HG03354 (cell line): ENCODE measurements at regions not wholly inside any gene's neighbourhood (a gene's known extent, or its start where the extent isn't known, plus 50 kb on each side); places are given as distances from the start of the nearest gene placed in this dataset.
"Not testable (repeated sequence)": the region's sequence is repeated elsewhere in the genome, so short reads cannot be mapped to it uniquely, and the experiment has no call there.

Experiments used
- ATAC-seq: cut with Tn5 transposase; IDR thresholded peaks from one replicate; pipeline ENCODE4 v1.9.1; 2021; ENCODE audit warnings: mild to moderate bottlenecking; ENCODE audit not compliant: unreplicated experiment, poor library complexity, severe bottlenecking

- not testable (repeated sequence) for ATAC-seq
These were observed 110.5 kb upstream of the PLGLB2 start for GRCh38 chr2:87637249-87637990.

GRCh38 chr2:87638114-87638807 lies 109.6 kb upstream of the PLGLB2 start:
- ATAC-seq = not testable (repeated sequence)

GRCh38 chr2:87638872-87639271 lies 109.0 kb upstream of the PLGLB2 start:
- ATAC-seq = not testable (repeated sequence)

DNA sequence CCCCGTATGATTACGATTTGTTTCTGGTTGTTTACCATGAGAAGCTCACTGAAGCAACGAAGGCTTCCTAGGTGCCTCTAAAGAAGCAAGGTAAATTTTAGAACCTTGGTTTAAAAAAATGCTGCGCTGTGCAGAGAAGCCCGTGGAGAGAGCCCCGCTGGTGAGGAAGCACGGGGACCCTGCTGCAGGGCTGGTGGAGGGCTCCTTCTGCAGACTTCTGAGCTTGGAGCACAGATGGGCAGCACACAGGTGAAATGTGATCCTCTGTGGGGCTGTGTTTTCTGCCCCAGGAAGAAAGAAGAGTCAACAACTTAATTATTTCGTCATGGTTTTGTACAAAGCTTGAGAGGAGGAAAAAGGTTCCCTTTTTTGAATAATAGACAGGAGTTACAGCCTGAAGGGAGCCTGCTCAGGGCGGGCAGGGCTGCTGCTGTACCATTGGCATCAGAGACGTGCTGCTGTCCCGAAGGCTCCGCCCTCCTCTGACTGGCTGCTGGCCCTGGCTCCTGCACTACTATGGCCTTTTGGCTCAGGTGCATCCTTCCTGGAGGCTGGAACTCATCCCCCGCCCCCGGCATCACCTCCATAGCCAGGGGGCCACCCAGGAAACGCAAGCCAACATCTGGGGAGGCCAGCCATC lies 108.0 kb upstream of the PLGLB2 start:
- ATAC-seq = not testable (repeated sequence)

GRCh38 chr2:87640961-87641563 lies 106.8 kb upstream of the PLGLB2 start:
- ATAC-seq = not testable (repeated sequence)

DNA sequence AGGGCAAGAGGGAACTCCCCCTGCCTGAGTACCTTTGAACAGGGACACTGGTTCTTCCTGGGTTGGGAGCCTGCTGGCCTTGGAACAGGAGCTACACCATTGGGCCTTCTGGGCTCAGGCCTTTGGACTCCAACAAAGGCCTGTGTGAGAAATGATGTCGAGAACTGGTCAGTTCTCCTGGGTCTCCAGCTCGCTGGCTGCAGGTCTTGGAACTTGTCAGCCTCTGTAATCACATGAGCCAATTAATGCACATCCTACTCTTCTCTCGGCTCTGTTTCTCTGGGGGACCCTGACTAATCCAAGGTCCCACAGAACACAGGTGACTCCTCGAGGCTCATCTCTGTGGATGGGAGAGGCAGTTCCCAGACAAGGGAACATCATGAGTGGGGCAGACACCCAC lies 104.7 kb upstream of the PLGLB2 start:
- ATAC-seq = not testable (repeated sequence)

GRCh38 chr2:87647737-87648498 lies 100.0 kb upstream of the PLGLB2 start:
- ATAC-seq = not testable (repeated sequence)

DNA sequence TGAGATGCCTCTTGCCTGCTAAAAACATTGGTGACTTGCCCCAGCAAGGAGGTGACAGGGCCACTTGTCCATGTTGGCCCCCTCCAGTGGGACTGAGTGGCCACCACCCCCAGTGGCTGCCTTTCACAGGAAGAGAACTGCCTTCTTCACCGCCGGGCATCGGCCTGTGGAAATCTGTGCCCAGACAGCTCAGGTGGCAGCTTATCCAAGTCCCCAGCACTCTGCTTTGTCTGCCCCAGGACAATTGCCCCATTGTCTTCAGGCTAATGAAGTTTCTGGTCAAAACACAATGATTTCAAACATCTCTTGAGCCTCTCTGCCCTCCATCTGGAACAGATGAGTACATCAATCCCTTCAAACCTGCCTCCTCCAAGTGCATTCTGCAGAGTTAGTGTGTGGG lies 99.1 kb upstream of the PLGLB2 start:
- not testable (repeated sequence) for ATAC-seq

- not testable (repeated sequence) for ATAC-seq
These were observed 98.0 kb upstream of the PLGLB2 start for GRCh38 chr2:87649871-87650270.

DNA sequence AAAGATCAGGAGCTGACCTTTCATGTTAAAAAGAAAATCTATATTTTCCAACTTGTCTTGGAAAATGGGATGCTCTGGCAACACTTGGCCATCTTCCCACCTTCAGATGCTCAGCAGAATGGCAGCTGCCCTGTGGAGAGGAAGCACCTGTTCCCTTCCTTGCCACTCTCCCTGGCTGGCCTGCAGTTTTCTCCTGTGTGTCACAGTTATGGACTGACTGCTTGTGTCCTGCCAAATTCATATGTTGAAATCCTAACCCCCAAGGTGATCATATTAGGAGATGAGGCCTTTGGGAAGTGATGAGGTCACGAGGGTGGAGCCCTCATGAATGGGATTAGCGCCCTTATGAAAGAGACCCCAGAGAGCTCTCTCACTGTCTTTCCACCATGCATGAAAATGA lies 97.0 kb upstream of the PLGLB2 start:
- ATAC-seq = not testable (repeated sequence)

- ATAC-seq = not testable (repeated sequence)
These were observed 96.3 kb upstream of the PLGLB2 start for GRCh38 chr2:87651589-87651988.

GRCh38 chr2:87653373-87653772 lies 94.5 kb upstream of the PLGLB2 start:
- not testable (repeated sequence) for ATAC-seq

- ATAC-seq = not testable (repeated sequence)
These were observed 93.6 kb upstream of the PLGLB2 start for GRCh38 chr2:87654136-87654814.

DNA sequence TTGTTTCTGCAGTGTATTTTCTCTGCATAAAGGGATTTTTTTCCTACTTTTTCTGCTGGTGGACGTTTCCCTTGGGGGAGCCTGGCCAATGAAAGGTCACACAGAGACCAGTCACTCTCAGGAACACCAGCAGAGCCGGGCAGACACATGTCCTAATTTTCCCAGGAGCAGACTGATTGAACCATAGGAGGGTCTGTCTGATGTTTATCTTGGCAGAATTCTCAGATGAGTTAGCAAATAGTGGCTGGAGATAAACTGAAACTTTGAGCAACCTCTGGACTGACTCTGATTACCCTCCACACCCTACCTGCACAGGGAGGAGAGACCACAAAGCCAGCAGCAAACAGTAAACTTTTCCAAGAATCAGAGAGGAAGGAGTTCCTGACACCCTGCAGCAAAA lies 90.0 kb upstream of the PLGLB2 start:
- ATAC-seq = not testable (repeated sequence)

DNA sequence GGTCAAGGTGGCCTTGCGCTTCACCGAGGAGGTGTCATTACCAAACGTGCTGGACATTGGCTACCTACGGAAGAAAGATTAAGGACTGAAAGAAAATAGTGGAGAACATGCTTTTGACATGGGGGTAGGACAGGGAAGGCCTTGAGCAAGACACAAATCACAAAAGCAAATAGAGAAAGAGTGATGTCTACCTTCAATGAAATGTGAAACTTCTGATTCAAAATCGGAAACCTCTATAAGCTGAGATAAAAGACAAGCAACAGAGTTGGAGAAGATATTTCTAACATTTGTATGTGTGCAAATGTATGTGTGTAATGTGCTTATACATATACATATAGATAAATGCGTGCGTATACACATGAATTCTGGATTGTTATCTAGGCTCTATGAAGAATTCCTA lies 89.5 kb upstream of the PLGLB2 start:
- not testable (repeated sequence) for ATAC-seq

GRCh38 chr2:87658976-87659375 lies 88.9 kb upstream of the PLGLB2 start:
- ATAC-seq = not testable (repeated sequence)

DNA sequence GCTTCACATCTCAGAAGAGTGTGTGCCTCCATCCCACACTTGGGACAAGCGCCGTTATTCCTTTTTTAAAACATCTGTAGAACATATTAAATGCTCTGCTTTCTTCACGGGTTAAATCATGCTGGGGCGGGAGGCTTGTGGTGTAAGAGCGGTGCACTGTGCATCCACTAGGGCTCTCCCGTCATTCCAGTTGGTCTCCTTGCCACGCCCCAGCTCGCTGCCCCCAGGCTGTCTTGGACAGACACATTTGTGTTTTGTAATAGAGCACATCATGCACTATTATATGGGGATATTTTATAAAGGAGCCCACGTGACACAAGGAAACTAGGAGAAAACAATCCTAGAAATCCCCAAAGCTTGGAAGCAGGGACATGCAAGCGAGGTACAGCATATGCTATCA lies 87.7 kb upstream of the PLGLB2 start:
- ATAC-seq = not testable (repeated sequence)

GRCh38 chr2:87662316-87663290 lies 85.3 kb upstream of the PLGLB2 start:
- ATAC-seq = not testable (repeated sequence)
